MM.1S (cell line): ENCODE measurements at regions not wholly inside any gene's neighbourhood (a gene's known extent, or its start where the extent isn't known, plus 50 kb on each side); places are given as distances from the start of the nearest gene placed in this dataset.
"Not testable (repeated sequence)": the region's sequence is repeated elsewhere in the genome, so short reads cannot be mapped to it uniquely, and the experiment has no call there.

Experiments
- CTCF ChIP-seq: fragments of 300-600 bp; sonication (generic); IDR thresholded peaks from 2 replicates; pipeline ENCODE4 v1.5.1; 2016; ENCODE audit warnings: antibody characterized with exemption, low read length, mixed read lengths
- EZH2 ChIP-seq: fragments of 300-600 bp; sonication (generic); optimal IDR thresholded peaks from 2 replicates; pipeline ENCODE3; 2017; ENCODE audit warnings: low read depth, mild to moderate bottlenecking, antibody characterized with exemption, low read length, mixed read lengths
- EZH2phosphoT487 ChIP-seq: fragments of 300-600 bp; sonication (generic); IDR thresholded peaks from 2 replicates; pipeline ENCODE4 v1.6.1; 2018; ENCODE audit warnings: antibody characterized with exemption, low read length

GRCh38 chr22:16387543-16387942, 205.1 kb downstream of the CCT8L2 start:
- not testable (repeated sequence) for TF ChIP-seq CTCF, EZH2phosphoT487, EZH2
